IMR-90 (cell line): ENCODE measurements at regions not wholly inside any gene's neighbourhood (a gene's known extent, or its start where the extent isn't known, plus 50 kb on each side); places are given as distances from the start of the nearest gene placed in this dataset.
"Not testable (repeated sequence)": the region's sequence is repeated elsewhere in the genome, so short reads cannot be mapped to it uniquely, and the experiment has no call there.

Experiments used
- ATAC-seq: fragments of 200-7000 bp; cut with Tn5 transposase; 2 replicates; pipeline ENCODE4 v1.9.1; 2020; ENCODE audit warnings: low read depth, mild to moderate bottlenecking, moderate library complexity
- BruUV-seq: library from RNA; stranded (reverse); fragments of 400-500 nt; replicated peaks from 2 replicates; lab custom pipeline; 2021; lab: Mats Ljungman, UMichigan
- CTCF ChIA-PET: fragments of 300-600 bp; formaldehyde crosslinking; extraction: SDS; loops from one replicate; lab custom pipeline; 2021; ENCODE audit warnings: antibody characterized with exemption; lab: Yijun Ruan, JAX
- POLR2A ChIA-PET: fragments of 300-600 bp; sonication (Branson Sonifier 250); formaldehyde crosslinking; loops from one replicate; lab custom pipeline; 2022; ENCODE audit warnings: antibody characterized with exemption; ENCODE audit not compliant: unreplicated experiment; lab: Charles Lee
- DNase-seq: peaks from one replicate; pipeline ENCODE4 v3.0.0; 2013
- H2AFZ ChIP-seq: replicated peaks from 2 replicates; pipeline ENCODE3; 2013; ENCODE audit warnings: low read length, mild to moderate bottlenecking; ENCODE audit not compliant: poor library complexity
- H2AK5ac ChIP-seq: 2 replicates; pipeline ENCODE4 v1.6.1; 2013; ENCODE audit warnings: low read depth, low read length, inconsistent platforms
- H2AK9ac ChIP-seq: replicated peaks from 2 replicates; pipeline ENCODE3; 2013; ENCODE audit warnings: mild to moderate bottlenecking, low read depth, low read length, moderate library complexity; ENCODE audit not compliant: poor library complexity
- H2BK120ac ChIP-seq: 2 replicates; pipeline ENCODE4 v1.6.1; 2013; ENCODE audit warnings: low read depth, low read length, inconsistent platforms
- H2BK15ac ChIP-seq: 3 replicates; pipeline ENCODE4 v1.6.1; 2013; ENCODE audit warnings: low read depth, low read length, inconsistent platforms
- H2BK20ac ChIP-seq: 2 replicates; pipeline ENCODE4 v1.6.1; 2013; ENCODE audit warnings: low read depth, mild to moderate bottlenecking, inconsistent platforms, low read length, moderate library complexity
- H2BK5ac ChIP-seq: 2 replicates; pipeline ENCODE4 v1.6.1; 2013; ENCODE audit warnings: mild to moderate bottlenecking, low read depth, low read length, inconsistent platforms; ENCODE audit not compliant: poor library complexity, severe bottlenecking
- H3K14ac ChIP-seq: replicated peaks from 2 replicates; pipeline ENCODE4 v1.6.1; 2013; ENCODE audit warnings: low read depth, low read length, inconsistent platforms
- H3K18ac ChIP-seq: 2 replicates; pipeline ENCODE4 v1.6.1; 2013; ENCODE audit warnings: low read depth, low read length, control low read depth
- H3K23ac ChIP-seq: 2 replicates; pipeline ENCODE4 v1.6.1; 2013; ENCODE audit warnings: low read depth, low read length, inconsistent platforms
- H3K27ac ChIP-seq: 2 replicates; pipeline ENCODE4 v1.5.1; 2013; ENCODE audit warnings: mild to moderate bottlenecking, control low read depth, low read length; ENCODE audit not compliant: insufficient read depth
- H3K27me3 ChIP-seq: 2 replicates; pipeline ENCODE4 v1.6.1; 2013; ENCODE audit warnings: low read length; ENCODE audit not compliant: control insufficient read depth, insufficient read depth
- H3K36me3 ChIP-seq: 2 replicates; pipeline ENCODE4 v1.6.1; 2013; ENCODE audit warnings: low read length, mixed read lengths; ENCODE audit not compliant: control insufficient read depth, insufficient read depth
- H3K4ac ChIP-seq: 2 replicates; pipeline ENCODE4 v1.6.1; 2013; ENCODE audit warnings: low read depth, low read length, inconsistent platforms
- H3K4me1 ChIP-seq: 2 replicates; pipeline ENCODE4 v1.6.1; 2013; ENCODE audit warnings: low read length, mixed read lengths; ENCODE audit not compliant: control insufficient read depth, insufficient read depth
- H3K4me2 ChIP-seq: 2 replicates; pipeline ENCODE4 v1.6.1; 2013; ENCODE audit warnings: low read depth, mild to moderate bottlenecking, control low read depth, low read length, moderate library complexity
- H3K4me3 ChIP-seq: 2 replicates; pipeline ENCODE4 v1.5.1; 2013; ENCODE audit warnings: low read depth, mild to moderate bottlenecking, control low read depth, low read length, moderate library complexity; ENCODE audit not compliant: insufficient read depth
- H3K56ac ChIP-seq: 2 replicates; pipeline ENCODE4 v1.6.1; 2013; ENCODE audit warnings: low read length, inconsistent platforms; ENCODE audit not compliant: insufficient read depth; ENCODE audit errors: extremely low read depth
- H3K79me1 ChIP-seq, 2 experiments: 2 replicates each; pipeline ENCODE4 v1.6.1; 2013; ENCODE audit warnings: low read length in 2 of 2, inconsistent platforms in 1 of 2, low read depth in 1 of 2
- H3K9ac ChIP-seq: 2 replicates; pipeline ENCODE4 v1.6.1; 2013; ENCODE audit warnings: low read depth, low read length, control low read depth
- H3K9me1 ChIP-seq: 2 replicates; pipeline ENCODE4 v1.6.1; 2013; ENCODE audit warnings: low read length, inconsistent platforms; ENCODE audit not compliant: insufficient read depth
- H3K9me3 ChIP-seq: 2 replicates; pipeline ENCODE4 v1.6.1; 2013; ENCODE audit warnings: low read length; ENCODE audit not compliant: control insufficient read depth, insufficient read depth
- H4K20me1 ChIP-seq: 2 replicates; pipeline ENCODE4 v1.6.1; 2013; ENCODE audit warnings: low read length, inconsistent platforms; ENCODE audit not compliant: insufficient read depth
- H4K5ac ChIP-seq: 2 replicates; pipeline ENCODE4 v1.6.1; 2013; ENCODE audit warnings: mild to moderate bottlenecking, low read depth, low read length, control low read depth
- H4K8ac ChIP-seq, 2 experiments: 2 replicates each; pipeline ENCODE4 v1.6.1; 2013; ENCODE audit warnings: low read depth in 2 of 2, low read length in 2 of 2, control low read depth in 1 of 2, inconsistent platforms in 1 of 2
- H4K91ac ChIP-seq: 2 replicates; pipeline ENCODE4 v1.6.1; 2013; ENCODE audit warnings: low read depth, low read length, inconsistent platforms; ENCODE audit not compliant: insufficient read depth
- WGBS, 2 experiments: methylation state at CpG; one replicate each; pipeline versions ENCODE4 v1.1.5 to v1.1.7; 2013; ENCODE audit warnings: missing lambda C conversion rate in 2 of 2; ENCODE audit not compliant: insufficient read length in 1 of 2; ENCODE audit errors: extremely low coverage in 2 of 2; 5-methylcytosine and 5-hydroxymethylcytosine counted together
- dilution Hi-C: fragments of 300-500 bp; cut with HindIII; formaldehyde crosslinking; loops from one replicate; pipeline ENCODE4 v1.14.3; 2018; ENCODE audit warnings: low sequenced_read_pairs; ENCODE audit not compliant: unreplicated experiment
- in situ Hi-C: fragments of 300-500 bp; cut with MboI; formaldehyde crosslinking; loops from 3 replicates; pipeline ENCODE4 v1.14.3; 2019; ENCODE audit warnings: low sequenced_read_pairs, inconsistent platforms, mixed read lengths
- intact Hi-C: fragments of 100-400 bp; cut with micrococcal nuclease; formaldehyde crosslinking; loops from 2 replicates; pipeline ENCODE4 v1.10.0; 2022

GRCh38 chr21:35380304-35380703 is 331.2 kb upstream of the RUNX1 start:
- H4K5ac ChIP-seq, POLR2A ChIA-PET, H4K91ac ChIP-seq, H2AFZ ChIP-seq, H3K4me1 ChIP-seq, DNase-seq, H3K4me3 ChIP-seq, H3K4me2 ChIP-seq, intact Hi-C loops, H3K4ac ChIP-seq, H2BK120ac ChIP-seq, H3K27ac ChIP-seq, H3K9ac ChIP-seq, H3K14ac ChIP-seq, H2BK20ac ChIP-seq, H4K8ac ChIP-seq, ATAC-seq, H3K23ac ChIP-seq, in situ Hi-C loops, H3K56ac ChIP-seq, H3K18ac ChIP-seq, H2BK15ac ChIP-seq, H4K20me1 ChIP-seq, H2BK5ac ChIP-seq, H2AK9ac ChIP-seq, H3K27me3 ChIP-seq, H2AK5ac ChIP-seq, H3K36me3 ChIP-seq, H3K9me3 ChIP-seq, dilution Hi-C loops, H3K79me1 ChIP-seq, H3K9me1 ChIP-seq, BruUV-seq: not testable (repeated sequence)
- no CpG with 5 or more reads among the region's 3 CpGs for WGBS, 2 experiments
- CTCF ChIA-PET = interaction anchor here (0.6 kb wide), 1 partner anchor 57 kb away, joined by 5 read pairs; no protein-coding TSS in a partner anchor
